ENCODE measurements at regions not wholly inside any gene's neighbourhood (a gene's known extent, or its start where the extent isn't known, plus 50 kb on each side); places are given as distances from the start of the nearest gene placed in this dataset.

GRCh38 chr1:59006932-59007331 is 223.1 kb upstream of the JUN start:
- DNase-seq (ENCODE audit: low read depth, low spot score), result no peak
- H3K4me1 ChIP-seq (ENCODE audit: insufficient read depth, insufficient read length), result peaks cover 2% of the 10 kb centered on the region
- H3K9me3 ChIP-seq (ENCODE audit: insufficient read depth, low read length), result no peaks in the 10 kb centered on the region
- no peaks in the 10 kb centered on the region for H3K36me3 ChIP-seq (ENCODE audit: insufficient read depth, insufficient read length, low read length)
- no peak overlapping the region for H3K4me3 ChIP-seq (ENCODE audit: insufficient read length, low read depth)
- no peaks in the 10 kb centered on the region for H3K27me3 ChIP-seq (ENCODE audit: insufficient read depth, insufficient read length)
- TF ChIP-seq ZNF274 (IDR thresholded peaks at IDR 0.05; ENCODE audit: low read depth, low read length) (no peak), SUZ12 (IDR thresholded peaks at IDR 0.05; ENCODE audit: extremely low read depth, insufficient read depth, insufficient read length) (no peak), YY1 (IDR thresholded peaks at IDR 0.05; ENCODE audit: insufficient read depth, insufficient read length) (no peak)
- no peak overlapping the region for H3K9ac ChIP-seq (ENCODE audit: insufficient read length, low read depth)

- DNase-seq (ENCODE audit: low read depth, low spot score), result no peak
- H3K4me1 ChIP-seq (ENCODE audit: insufficient read depth, insufficient read length), result peaks cover 2% of the 10 kb centered on the region
- H3K4me3 ChIP-seq (ENCODE audit: insufficient read length, low read depth), result no peak overlapping the region
- H3K9ac ChIP-seq (ENCODE audit: insufficient read length, low read depth), result no peak overlapping the region
- no peaks in the 10 kb centered on the region for H3K36me3 ChIP-seq (ENCODE audit: insufficient read depth, insufficient read length, low read length)
- no peaks in the 10 kb centered on the region for H3K9me3 ChIP-seq (ENCODE audit: insufficient read depth, low read length)
- H3K27me3 ChIP-seq (ENCODE audit: insufficient read depth, insufficient read length), result no peaks in the 10 kb centered on the region
- TF ChIP-seq YY1 (IDR thresholded peaks at IDR 0.05; ENCODE audit: insufficient read depth, insufficient read length) (no peak), ZNF274 (IDR thresholded peaks at IDR 0.05; ENCODE audit: low read depth, low read length) (no peak), SUZ12 (IDR thresholded peaks at IDR 0.05; ENCODE audit: extremely low read depth, insufficient read depth, insufficient read length) (no peak)
Observed at GRCh38 chr1:59007429-59007819, 223.6 kb upstream of the JUN start.

GRCh38 chr1:59007820-59008598 is 224.2 kb upstream of the JUN start:
- H3K9me3 ChIP-seq (ENCODE audit: insufficient read depth, low read length), result no peaks in the 10 kb centered on the region
- no peaks in the 10 kb centered on the region for H3K36me3 ChIP-seq (ENCODE audit: insufficient read depth, insufficient read length, low read length)
- no peak for TF ChIP-seq SUZ12 (IDR thresholded peaks at IDR 0.05; ENCODE audit: extremely low read depth, insufficient read depth, insufficient read length)
- TF ChIP-seq ZNF274 (IDR thresholded peaks at IDR 0.05; ENCODE audit: low read depth, low read length), result no peak
- no peak for TF ChIP-seq YY1 (IDR thresholded peaks at IDR 0.05; ENCODE audit: insufficient read depth, insufficient read length)
- H3K9ac ChIP-seq (ENCODE audit: insufficient read length, low read depth), result no peak overlapping the region
- peaks cover 2% of the 10 kb centered on the region for H3K4me1 ChIP-seq (ENCODE audit: insufficient read depth, insufficient read length)
- no peak for DNase-seq (ENCODE audit: low read depth, low spot score)
- no peaks in the 10 kb centered on the region for H3K27me3 ChIP-seq (ENCODE audit: insufficient read depth, insufficient read length)
- H3K4me3 ChIP-seq (ENCODE audit: insufficient read length, low read depth), result no peak overlapping the region

GRCh38 chr1:59008599-59009347 is 224.9 kb upstream of the JUN start:
- no peak for DNase-seq (ENCODE audit: low read depth, low spot score)
- H3K4me1 ChIP-seq (ENCODE audit: insufficient read depth, insufficient read length), result peaks cover 2% of the 10 kb centered on the region
- no peaks in the 10 kb centered on the region for H3K9me3 ChIP-seq (ENCODE audit: insufficient read depth, low read length)
- no peak for TF ChIP-seq YY1 (IDR thresholded peaks at IDR 0.05; ENCODE audit: insufficient read depth, insufficient read length)
- no peak for TF ChIP-seq SUZ12 (IDR thresholded peaks at IDR 0.05; ENCODE audit: extremely low read depth, insufficient read depth, insufficient read length)
- no peak for TF ChIP-seq ZNF274 (IDR thresholded peaks at IDR 0.05; ENCODE audit: low read depth, low read length)
- H3K4me3 ChIP-seq (ENCODE audit: insufficient read length, low read depth), result no peak overlapping the region
- H3K36me3 ChIP-seq (ENCODE audit: insufficient read depth, insufficient read length, low read length), result no peaks in the 10 kb centered on the region
- no peaks in the 10 kb centered on the region for H3K27me3 ChIP-seq (ENCODE audit: insufficient read depth, insufficient read length)
- no peak overlapping the region for H3K9ac ChIP-seq (ENCODE audit: insufficient read length, low read depth)

- no peak for DNase-seq (ENCODE audit: low read depth, low spot score)
- TF ChIP-seq SUZ12 (IDR thresholded peaks at IDR 0.05; ENCODE audit: extremely low read depth, insufficient read depth, insufficient read length) (no peak), ZNF274 (IDR thresholded peaks at IDR 0.05; ENCODE audit: low read depth, low read length) (no peak), YY1 (IDR thresholded peaks at IDR 0.05; ENCODE audit: insufficient read depth, insufficient read length) (no peak)
- Histone ChIP-seq H3K9ac (ENCODE audit: insufficient read length, low read depth) (no peak overlapping the region), H3K4me3 (ENCODE audit: insufficient read length, low read depth) (no peak overlapping the region), H3K9me3 (ENCODE audit: insufficient read depth, low read length) (no peaks in the 10 kb centered on the region), H3K27me3 (ENCODE audit: insufficient read depth, insufficient read length) (no peaks in the 10 kb centered on the region), H3K4me1 (ENCODE audit: insufficient read depth, insufficient read length) (peaks cover 12% of the 10 kb centered on the region), H3K36me3 (ENCODE audit: insufficient read depth, insufficient read length, low read length) (no peaks in the 10 kb centered on the region)
Observed at GRCh38 chr1:59011663-59012062, 227.8 kb upstream of the JUN start.

- Histone ChIP-seq H3K27me3 (ENCODE audit: insufficient read depth, insufficient read length) (no peaks in the 10 kb centered on the region), H3K4me1 (ENCODE audit: insufficient read depth, insufficient read length) (peaks cover 11% of the 10 kb centered on the region), H3K4me3 (ENCODE audit: insufficient read length, low read depth) (no peak overlapping the region), H3K36me3 (ENCODE audit: insufficient read depth, insufficient read length, low read length) (no peaks in the 10 kb centered on the region), H3K9ac (ENCODE audit: insufficient read length, low read depth) (no peak overlapping the region), H3K9me3 (ENCODE audit: insufficient read depth, low read length) (no peaks in the 10 kb centered on the region)
- DNase-seq (ENCODE audit: low read depth, low spot score), result no peak
- no peak for TF ChIP-seq ZNF274 (IDR thresholded peaks at IDR 0.05; ENCODE audit: low read depth, low read length)
- TF ChIP-seq YY1 (IDR thresholded peaks at IDR 0.05; ENCODE audit: insufficient read depth, insufficient read length), result no peak
- TF ChIP-seq SUZ12 (IDR thresholded peaks at IDR 0.05; ENCODE audit: extremely low read depth, insufficient read depth, insufficient read length), result no peak
Observed at GRCh38 chr1:59012378-59012777, 228.5 kb upstream of the JUN start.

GRCh38 chr1:59013276-59013927 is 229.6 kb upstream of the JUN start:
- Histone ChIP-seq H3K27me3 (ENCODE audit: insufficient read depth, insufficient read length) (no peaks in the 10 kb centered on the region), H3K4me1 (ENCODE audit: insufficient read depth, insufficient read length) (peaks cover 11% of the 10 kb centered on the region), H3K4me3 (ENCODE audit: insufficient read length, low read depth) (no peak overlapping the region), H3K9ac (ENCODE audit: insufficient read length, low read depth) (peak overlapping the region; percentile 45), H3K36me3 (ENCODE audit: insufficient read depth, insufficient read length, low read length) (no peaks in the 10 kb centered on the region), H3K9me3 (ENCODE audit: insufficient read depth, low read length) (peaks cover 6% of the 10 kb centered on the region)
- TF ChIP-seq YY1 (IDR thresholded peaks at IDR 0.05; ENCODE audit: insufficient read depth, insufficient read length), result no peak
- TF ChIP-seq SUZ12 (IDR thresholded peaks at IDR 0.05; ENCODE audit: extremely low read depth, insufficient read depth, insufficient read length), result no peak
- no peak for TF ChIP-seq ZNF274 (IDR thresholded peaks at IDR 0.05; ENCODE audit: low read depth, low read length)
- DNase-seq (ENCODE audit: low read depth, low spot score), result peak; percentile 87
